Activated naive CD8-positive, alpha-beta T cell treated with anti-CD3 and anti-CD28 coated beads for 36 hours (primary cell): ENCODE measurements at regions not wholly inside any gene's neighbourhood (a gene's known extent, or its start where the extent isn't known, plus 50 kb on each side); places are given as distances from the start of the nearest gene placed in this dataset.

ENCODE experiments used
- DNase-seq: peaks from one replicate; pipeline ENCODE4 v3.0.0; 2021
- H3K27ac Mint-ChIP-seq: one replicate; pipeline ENCODE4 v1.8.0; 2022; ENCODE audit warnings: mild to moderate bottlenecking, moderate library complexity, mixed read lengths
- H3K27me3 Mint-ChIP-seq: one replicate; pipeline ENCODE4 v1.8.0; 2022; ENCODE audit warnings: mild to moderate bottlenecking, mixed read lengths
- H3K36me3 Mint-ChIP-seq: one replicate; pipeline ENCODE4 v1.8.0; 2021; ENCODE audit warnings: mild to moderate bottlenecking, mixed read lengths
- H3K4me1 Mint-ChIP-seq: one replicate; pipeline ENCODE4 v1.8.0; 2021; ENCODE audit warnings: mixed read lengths
- H3K4me3 Mint-ChIP-seq: one replicate; pipeline ENCODE4 v1.8.0; 2022; ENCODE audit warnings: mild to moderate bottlenecking, moderate library complexity, mixed read lengths
- H3K9me3 Mint-ChIP-seq: one replicate; pipeline ENCODE4 v1.8.0; 2022; ENCODE audit warnings: mixed read lengths

DNA sequence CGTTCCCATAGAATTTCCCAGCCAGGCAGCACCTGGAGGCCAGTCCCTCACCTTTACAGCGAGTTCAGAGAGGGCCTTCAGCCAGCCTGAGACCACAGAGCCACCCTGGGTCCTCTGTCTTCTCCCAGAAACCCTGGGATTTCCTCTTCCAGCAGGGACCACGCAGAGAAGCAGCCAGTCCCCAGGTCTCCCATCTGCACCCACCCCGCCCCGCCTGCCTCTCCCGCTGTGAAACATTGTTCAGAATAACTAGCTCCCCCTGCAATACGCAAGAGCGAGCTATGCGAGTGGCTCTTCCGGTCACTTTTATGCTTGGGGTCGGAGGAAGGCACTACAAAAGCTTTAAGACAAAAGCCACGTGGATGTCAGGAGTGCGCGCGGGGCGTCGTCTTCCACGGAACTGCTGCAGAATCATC, 77.8 kb downstream of the SERPINA3 start:
- Mint-ChIP-seq H3K27ac (no peak overlapping the region), H3K9me3 (no peaks in the 10 kb centered on the region), H3K27me3 (peaks cover 25% of the 10 kb centered on the region), H3K4me3 (no peak overlapping the region), H3K4me1 (peaks cover 2% of the 10 kb centered on the region), H3K36me3 (no peaks in the 10 kb centered on the region)
- DNase-seq: no peak

DNA sequence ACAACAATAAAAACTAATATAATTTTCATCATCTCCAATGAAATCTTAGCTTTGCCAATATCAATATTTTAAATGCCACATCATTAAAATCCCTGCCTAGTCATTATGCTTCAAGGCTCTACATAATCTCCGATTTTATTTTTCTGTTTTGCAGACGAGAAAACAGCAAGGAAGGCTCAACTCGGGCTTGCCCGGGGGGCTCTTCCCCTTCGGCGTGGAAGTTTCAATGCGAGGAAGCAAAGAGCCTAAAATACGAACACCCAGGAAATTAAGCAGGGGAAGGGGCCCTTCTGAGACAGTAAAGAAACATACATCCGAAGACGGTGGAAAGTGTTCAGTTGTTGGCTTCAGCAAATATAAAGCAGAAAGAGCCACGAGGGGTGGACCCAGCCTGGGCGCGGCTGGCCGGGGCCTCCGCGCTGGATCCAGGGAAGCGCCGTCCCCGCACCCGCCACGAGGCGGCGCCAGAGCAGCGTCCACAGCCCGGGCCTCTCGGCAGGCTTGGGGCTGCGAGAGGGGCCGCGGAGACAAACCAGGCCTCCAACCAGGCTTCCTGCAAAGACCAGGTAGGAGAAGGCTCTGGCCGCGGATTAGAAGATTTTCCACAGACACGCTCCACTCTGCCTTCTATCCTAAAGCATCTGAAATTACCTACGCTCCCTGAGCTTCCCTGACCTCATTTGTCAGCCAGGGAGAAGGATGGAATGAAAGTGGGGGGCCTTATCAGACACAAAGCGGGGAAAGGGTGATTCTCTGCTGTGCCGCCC, 77.2 kb downstream of the SERPINA3 start:
- Mint-ChIP-seq H3K36me3 (no peaks in the 10 kb centered on the region), H3K9me3 (no peaks in the 10 kb centered on the region), H3K4me1 (peaks cover 2% of the 10 kb centered on the region), H3K27ac (no peak overlapping the region), H3K27me3 (peaks cover 25% of the 10 kb centered on the region), H3K4me3 (no peak overlapping the region)
- peak; percentile 63 for DNase-seq

DNA sequence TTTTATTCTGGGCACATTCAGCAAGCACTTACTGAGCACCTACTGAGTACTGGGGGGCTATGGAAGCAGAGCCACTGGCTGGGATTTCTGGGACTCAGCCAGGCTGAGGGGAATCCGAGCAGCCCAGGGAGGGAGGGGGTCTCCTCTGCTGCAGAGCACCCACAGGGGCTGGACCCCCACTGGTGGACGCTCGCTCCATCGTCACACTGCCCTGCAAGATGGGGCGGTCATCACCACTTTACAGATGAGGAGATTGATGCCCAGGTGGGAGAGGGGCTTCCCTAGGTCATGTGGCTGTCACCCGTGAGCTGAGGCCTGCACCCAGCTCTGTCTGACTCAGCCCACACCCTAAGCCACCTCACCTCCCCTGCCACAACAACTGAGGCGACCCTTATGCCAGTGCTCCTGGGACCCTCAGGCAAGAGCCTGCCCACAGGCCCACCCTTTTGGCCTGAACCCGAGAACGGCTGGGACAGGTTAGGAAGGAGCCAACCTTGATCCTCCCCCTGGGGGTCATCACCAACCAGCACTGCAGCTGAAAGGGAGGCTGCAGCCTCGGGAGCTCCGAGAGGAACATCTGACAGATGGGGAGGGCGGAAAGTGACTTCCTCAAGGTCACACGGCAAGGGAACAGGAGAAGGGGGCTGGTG, 74.4 kb downstream of the SERPINA3 start:
- peaks cover 2% of the 10 kb centered on the region for H3K4me1 Mint-ChIP-seq
- H3K27ac Mint-ChIP-seq: no peak overlapping the region
- DNase-seq: no peak
- peaks cover 25% of the 10 kb centered on the region for H3K27me3 Mint-ChIP-seq
- no peaks in the 10 kb centered on the region for H3K9me3 Mint-ChIP-seq
- H3K36me3 Mint-ChIP-seq: no peaks in the 10 kb centered on the region
- no peak overlapping the region for H3K4me3 Mint-ChIP-seq

DNA sequence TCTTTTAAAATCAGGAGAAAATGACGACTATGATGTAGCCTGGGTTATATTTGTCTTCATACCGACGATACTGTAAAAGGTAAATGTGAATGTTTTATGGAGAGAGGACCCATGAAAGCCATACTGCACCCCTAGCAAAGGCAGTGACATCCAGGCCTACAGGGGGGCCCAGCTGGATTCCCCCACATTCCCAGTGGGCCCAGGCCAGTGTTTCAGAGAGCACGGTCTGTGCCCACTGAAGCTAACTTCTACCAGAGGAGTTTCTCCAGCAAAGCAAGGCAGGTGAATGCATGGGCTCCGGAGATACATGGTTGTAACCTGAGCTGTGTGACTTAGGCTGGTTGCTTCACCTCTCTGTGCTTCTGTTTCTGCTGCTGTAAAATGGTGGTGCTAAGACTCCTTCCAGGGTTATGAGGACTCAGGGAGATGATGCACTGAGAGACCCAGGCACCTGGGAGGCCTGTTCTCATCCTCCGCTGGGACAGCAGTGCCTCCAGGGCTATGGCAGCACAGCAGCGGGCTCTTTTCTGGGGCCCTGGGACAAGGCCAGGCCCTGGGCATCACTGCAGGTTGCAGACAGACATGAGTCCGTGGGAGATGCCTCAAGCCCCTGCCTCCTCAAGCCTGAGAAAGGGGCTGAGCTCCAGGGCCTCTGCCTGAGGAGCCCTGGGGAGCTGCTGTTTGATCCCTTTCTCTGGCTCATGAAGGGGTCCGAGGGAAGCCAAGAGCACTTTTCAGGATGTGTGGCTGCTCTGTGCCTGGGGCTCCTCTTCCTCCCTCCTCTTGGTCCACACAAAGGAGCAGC, 73.7 kb downstream of the SERPINA3 start:
- no peak overlapping the region for H3K4me3 Mint-ChIP-seq
- H3K27me3 Mint-ChIP-seq: peaks cover 25% of the 10 kb centered on the region
- H3K27ac Mint-ChIP-seq: no peak overlapping the region
- no peak for DNase-seq
- peaks cover 2% of the 10 kb centered on the region for H3K4me1 Mint-ChIP-seq
- no peaks in the 10 kb centered on the region for H3K9me3 Mint-ChIP-seq
- H3K36me3 Mint-ChIP-seq: no peaks in the 10 kb centered on the region

DNA sequence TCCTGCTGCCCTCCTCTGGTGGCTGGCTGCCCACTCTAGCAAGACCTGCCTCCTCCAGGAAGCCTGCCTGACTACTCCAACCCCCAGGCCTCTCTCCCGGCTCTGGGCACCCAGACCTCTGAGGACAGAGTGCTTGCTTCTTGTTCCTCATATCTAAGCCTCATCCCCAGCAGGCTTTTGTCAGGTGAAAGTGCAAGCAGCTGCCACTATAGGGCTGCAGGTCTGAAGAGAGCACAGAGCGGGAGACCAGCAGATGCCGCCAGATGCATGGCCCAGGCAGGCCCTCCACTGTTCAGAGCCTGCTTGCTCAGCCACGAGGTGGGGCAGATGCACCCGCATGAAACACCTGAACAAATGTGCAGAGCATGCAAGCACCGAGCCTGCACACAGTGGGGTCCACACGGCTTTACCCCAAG, 73.0 kb downstream of the SERPINA3 start:
- Mint-ChIP-seq H3K4me1 (peaks cover 2% of the 10 kb centered on the region), H3K9me3 (no peaks in the 10 kb centered on the region)
- no peak for DNase-seq

DNA sequence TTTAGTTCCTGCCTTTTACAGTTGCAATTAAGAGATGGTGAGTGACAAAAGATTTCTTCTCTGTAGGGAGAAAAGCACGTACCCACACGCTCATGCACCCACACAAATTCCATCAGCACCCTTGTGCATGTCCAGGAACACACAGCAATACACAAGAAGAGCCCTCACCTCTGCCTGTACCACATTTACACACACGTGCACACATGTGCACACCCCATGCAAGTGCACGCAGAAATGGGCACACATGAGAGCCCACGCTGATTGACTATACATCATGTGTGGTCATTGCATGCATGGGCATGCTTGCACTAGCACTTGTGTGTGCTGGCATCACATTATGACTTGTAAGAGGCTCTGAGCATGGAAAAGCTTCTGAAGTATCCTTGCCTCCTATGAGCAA, 70.5 kb downstream of the SERPINA3 start:
- DNase-seq: no peak
- no peak overlapping the region for H3K4me3 Mint-ChIP-seq
- H3K9me3 Mint-ChIP-seq: no peaks in the 10 kb centered on the region
- H3K4me1 Mint-ChIP-seq: no peaks in the 10 kb centered on the region
- H3K27ac Mint-ChIP-seq: no peak overlapping the region
- peaks cover 5% of the 10 kb centered on the region for H3K27me3 Mint-ChIP-seq
- H3K36me3 Mint-ChIP-seq: no peaks in the 10 kb centered on the region

More for the DNA sequence above, 73.0 kb downstream of the SERPINA3 start:
- Mint-ChIP-seq H3K27me3 (peaks cover 18% of the 10 kb centered on the region), H3K36me3 (no peaks in the 10 kb centered on the region), H3K27ac (no peak overlapping the region), H3K4me3 (no peak overlapping the region)

DNA sequence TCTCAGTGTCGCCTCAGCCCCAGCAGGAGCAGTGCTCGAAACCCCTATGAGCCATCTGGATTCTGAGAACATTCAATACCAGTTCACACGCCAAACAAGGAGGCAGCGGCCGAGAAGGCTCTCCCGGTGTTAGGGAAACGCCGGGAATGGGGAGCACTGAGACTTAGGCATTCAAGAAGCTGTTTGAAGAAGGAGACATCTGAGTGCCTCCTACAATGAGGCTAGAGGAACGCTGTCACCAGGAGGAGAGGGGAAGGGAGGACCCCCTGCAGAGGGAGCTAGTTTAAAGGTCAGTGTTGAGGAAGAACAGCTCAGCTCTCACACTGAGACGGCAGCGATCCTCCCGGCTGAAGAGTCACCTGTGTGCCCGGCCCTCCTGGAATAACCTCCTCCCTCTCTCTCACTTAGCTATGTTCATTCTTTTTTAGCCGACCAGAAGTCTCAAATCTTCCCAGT, 69.9 kb downstream of the SERPINA3 start:
- Mint-ChIP-seq H3K9me3 (no peaks in the 10 kb centered on the region), H3K4me3 (no peak overlapping the region), H3K36me3 (no peaks in the 10 kb centered on the region), H3K27ac (no peak overlapping the region), H3K4me1 (no peaks in the 10 kb centered on the region), H3K27me3 (peaks cover 4% of the 10 kb centered on the region)
- DNase-seq: no peak

DNA sequence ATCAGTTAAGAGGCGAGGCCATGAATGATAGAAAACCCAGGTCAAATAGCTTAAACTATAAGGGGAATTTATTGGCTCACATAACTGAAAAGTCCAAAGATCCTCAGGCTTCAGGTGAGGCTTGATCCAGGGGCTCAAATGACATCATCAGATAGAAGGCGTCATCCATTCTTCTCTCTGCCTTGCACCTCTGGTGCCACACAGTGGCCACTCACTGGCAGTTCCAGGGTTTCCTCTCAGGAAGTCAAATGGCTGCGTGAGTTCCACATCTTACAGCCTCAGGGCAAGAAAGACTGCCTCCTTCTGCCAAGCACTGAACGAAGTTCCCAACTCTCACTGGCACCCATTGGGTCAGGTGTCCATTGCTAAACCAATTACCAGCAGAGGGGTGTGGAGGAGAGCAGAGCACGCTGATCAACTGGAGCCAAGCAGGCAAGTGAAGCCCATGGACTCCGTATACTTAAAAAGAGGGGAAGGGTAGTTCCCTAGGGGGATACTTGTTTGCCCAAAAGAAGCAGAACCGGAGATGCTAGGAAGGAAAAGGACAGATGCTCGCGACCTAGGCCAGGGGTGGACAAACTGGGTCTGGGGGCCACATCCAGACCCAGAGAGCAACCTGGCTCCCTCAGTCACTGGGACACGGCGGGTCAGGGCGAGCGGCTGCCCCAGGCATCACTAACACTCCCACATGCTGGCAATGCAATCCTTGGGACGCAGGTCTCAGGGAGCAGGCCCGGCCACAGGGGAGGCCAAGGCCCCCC, 69.3 kb downstream of the SERPINA3 start:
- H3K4me3 Mint-ChIP-seq: no peak overlapping the region
- H3K27me3 Mint-ChIP-seq: peaks cover 4% of the 10 kb centered on the region
- no peak overlapping the region for H3K27ac Mint-ChIP-seq
- no peaks in the 10 kb centered on the region for H3K9me3 Mint-ChIP-seq
- H3K4me1 Mint-ChIP-seq: no peaks in the 10 kb centered on the region
- no peak for DNase-seq
- H3K36me3 Mint-ChIP-seq: no peaks in the 10 kb centered on the region

DNA sequence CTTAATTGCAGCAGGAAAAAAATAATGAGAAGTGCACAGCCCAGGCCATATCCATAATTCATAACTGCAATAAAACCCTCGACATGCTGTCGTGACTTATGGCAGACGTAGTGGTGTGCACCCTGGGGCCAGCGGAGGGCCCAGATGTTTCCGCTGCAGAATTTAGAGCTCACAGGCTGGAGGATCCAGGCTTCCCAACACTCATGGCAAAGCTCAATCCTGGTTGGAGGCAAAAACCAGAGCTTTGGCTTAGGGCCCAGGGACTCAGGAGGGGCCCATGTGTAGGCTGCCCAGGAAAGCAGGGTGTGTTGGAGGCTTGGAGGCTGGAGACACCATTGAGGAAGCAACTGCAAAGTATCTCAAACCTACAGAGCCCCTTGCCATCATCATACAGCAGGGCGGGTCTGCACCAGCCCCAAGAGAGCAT, 68.7 kb downstream of the SERPINA3 start:
- Mint-ChIP-seq H3K36me3 (no peaks in the 10 kb centered on the region), H3K4me3 (no peak overlapping the region), H3K4me1 (no peaks in the 10 kb centered on the region), H3K27me3 (peaks cover 4% of the 10 kb centered on the region), H3K9me3 (no peaks in the 10 kb centered on the region), H3K27ac (no peak overlapping the region)
- no peak for DNase-seq

DNA sequence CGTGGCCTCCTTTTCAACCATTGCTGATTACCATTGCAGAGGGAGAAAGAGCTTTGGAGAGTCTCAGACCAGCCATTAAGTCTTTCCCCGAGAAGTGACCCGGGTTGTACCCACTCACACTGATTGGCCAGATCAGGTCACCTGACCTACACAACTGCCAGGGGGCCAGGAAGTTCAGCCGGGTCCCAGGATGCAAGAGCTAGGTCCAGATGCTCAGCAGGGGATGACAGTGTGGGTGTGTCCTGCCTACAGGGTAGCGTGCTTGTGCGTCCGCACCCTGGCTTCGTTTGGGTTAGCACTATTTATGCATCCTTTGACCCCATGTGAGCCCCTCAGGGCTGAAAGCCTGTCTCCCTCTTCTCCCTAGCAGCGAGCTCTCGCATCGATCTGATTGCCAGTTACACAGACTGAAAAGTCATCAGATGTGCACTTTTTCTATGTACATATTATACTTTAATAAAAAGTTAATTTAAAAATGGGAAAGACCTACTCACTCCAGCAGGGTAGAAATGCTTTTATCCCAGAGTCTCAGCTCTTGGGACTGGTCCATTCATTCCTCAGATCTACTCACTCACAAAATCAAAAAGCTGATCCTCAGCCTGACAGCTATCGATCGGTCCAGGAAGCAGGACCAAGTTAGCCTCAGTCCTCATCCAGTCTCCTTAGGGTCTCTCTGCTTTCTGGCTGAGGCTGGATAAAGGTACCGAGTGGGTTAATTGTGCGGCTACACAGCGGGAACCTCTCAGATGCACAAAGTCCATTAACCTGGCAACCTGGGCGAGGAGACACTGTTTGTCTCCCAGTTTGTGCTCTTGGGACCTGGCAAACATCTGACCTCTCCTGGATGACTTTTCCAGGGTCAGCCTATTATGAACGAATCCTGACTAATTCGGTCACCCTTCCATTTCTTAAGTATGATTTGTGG, 68.0 kb downstream of the SERPINA3 start:
- H3K27ac Mint-ChIP-seq: no peak overlapping the region

DNA sequence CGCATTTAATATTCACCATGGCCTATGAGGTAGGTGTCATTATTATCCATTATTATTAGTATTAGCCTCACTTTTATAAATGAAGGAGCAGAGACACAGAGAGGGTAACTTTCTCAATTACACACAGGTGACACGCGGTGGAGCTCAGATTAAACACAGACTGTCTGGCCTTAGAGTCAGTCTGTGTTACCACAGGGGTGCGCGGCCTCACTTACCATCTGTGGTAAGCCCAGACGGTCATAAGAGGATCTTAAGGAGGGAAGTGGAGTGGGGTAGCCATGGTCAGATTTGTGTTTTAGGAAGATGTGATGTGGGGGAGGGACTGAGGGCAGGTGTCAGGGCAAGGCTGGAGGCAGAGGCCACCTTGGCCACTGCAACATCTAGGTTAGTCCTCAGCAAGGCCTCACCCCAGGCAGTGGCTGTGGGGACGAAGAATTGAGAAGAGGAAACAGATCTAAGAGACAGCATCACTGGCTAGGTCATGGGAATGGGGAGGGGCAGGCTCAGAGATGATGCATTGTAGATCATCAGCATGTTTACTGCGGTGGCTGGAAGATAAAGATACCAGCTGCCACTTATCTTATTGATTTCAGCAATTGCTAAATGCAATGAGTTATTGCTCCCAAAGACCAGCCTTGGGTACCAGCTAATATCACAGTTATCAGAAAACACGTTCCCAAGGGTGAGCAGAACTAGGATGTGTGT, 67.1 kb downstream of the SERPINA3 start:
- Mint-ChIP-seq H3K36me3 (no peaks in the 10 kb centered on the region), H3K4me1 (no peaks in the 10 kb centered on the region), H3K9me3 (no peaks in the 10 kb centered on the region), H3K27ac (no peak overlapping the region), H3K27me3 (peaks cover 4% of the 10 kb centered on the region), H3K4me3 (no peak overlapping the region)
- no peak for DNase-seq

More for the DNA sequence above, 68.0 kb downstream of the SERPINA3 start:
- Mint-ChIP-seq H3K9me3 (no peaks in the 10 kb centered on the region), H3K36me3 (no peaks in the 10 kb centered on the region), H3K27me3 (peaks cover 4% of the 10 kb centered on the region), H3K4me3 (no peak overlapping the region), H3K4me1 (no peaks in the 10 kb centered on the region)
- no peak for DNase-seq

DNA sequence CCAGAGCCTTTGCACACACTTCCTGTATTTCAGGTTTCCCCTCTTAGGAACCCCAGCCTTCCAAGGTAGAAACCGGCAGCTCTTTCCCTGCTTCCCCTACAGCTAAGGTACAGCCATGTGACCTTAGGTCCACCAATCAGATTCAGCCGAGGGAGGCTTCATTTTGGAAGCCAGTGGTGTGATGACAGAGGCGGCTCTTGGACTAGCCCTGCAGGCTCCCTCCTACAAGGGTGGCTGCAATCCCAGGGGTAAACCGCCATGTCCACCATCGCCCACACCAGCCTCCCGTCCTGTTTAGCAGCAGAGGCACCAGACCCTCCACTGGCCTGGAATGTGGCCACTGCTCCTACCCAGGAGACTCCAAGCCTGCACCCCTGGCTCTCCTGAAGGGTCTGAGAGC, 65.6 kb downstream of the SERPINA3 start:
- H3K27ac Mint-ChIP-seq: no peak overlapping the region
- peaks cover 4% of the 10 kb centered on the region for H3K27me3 Mint-ChIP-seq
- H3K4me3 Mint-ChIP-seq: no peak overlapping the region
- no peak for DNase-seq
- no peaks in the 10 kb centered on the region for H3K9me3 Mint-ChIP-seq
- no peaks in the 10 kb centered on the region for H3K36me3 Mint-ChIP-seq
- no peaks in the 10 kb centered on the region for H3K4me1 Mint-ChIP-seq

DNA sequence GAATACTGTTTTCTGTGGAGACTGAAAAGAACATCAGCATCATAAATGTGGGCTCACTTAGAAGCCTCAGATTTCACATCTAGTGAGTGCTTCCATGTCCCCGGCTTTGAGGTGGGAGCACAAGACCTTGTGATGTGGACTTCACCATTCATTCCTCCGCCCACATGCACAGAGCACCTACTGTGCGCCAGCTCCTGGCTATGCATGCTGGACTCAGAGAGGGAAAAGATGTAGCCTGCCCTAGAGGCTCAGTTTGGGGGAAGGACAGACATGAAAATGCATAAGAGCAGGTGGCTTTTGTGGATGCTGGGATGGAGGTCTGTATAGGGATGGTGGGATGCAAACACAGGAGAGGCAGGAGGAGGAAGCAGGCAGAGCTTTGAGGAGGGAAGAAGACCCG, 65.0 kb downstream of the SERPINA3 start:
- peaks cover 4% of the 10 kb centered on the region for H3K27me3 Mint-ChIP-seq
- DNase-seq: no peak
- H3K36me3 Mint-ChIP-seq: no peaks in the 10 kb centered on the region
- no peaks in the 10 kb centered on the region for H3K4me1 Mint-ChIP-seq
- H3K27ac Mint-ChIP-seq: no peak overlapping the region
- H3K4me3 Mint-ChIP-seq: no peak overlapping the region
- H3K9me3 Mint-ChIP-seq: no peaks in the 10 kb centered on the region
